IPS DF 19.7 (cell line): ENCODE measurements at regions not wholly inside any gene's neighbourhood (a gene's known extent, or its start where the extent isn't known, plus 50 kb on each side); places are given as distances from the start of the nearest gene placed in this dataset.

Experiments
- DNase-seq: peaks from one replicate; pipeline ENCODE4 v3.0.0-alpha.2; 2013; ENCODE audit warnings: low read depth, low spot score

- no peak for DNase-seq
These were observed 54.3 kb upstream of the PPP2R2D start for GRCh38 chr10:131846240-131847101.

GRCh38 chr10:131847241-131847783, 53.5 kb upstream of the PPP2R2D start:
- DNase-seq, result no peak

GRCh38 chr10:131848296-131848695, 52.5 kb upstream of the PPP2R2D start:
- DNase-seq, result no peak

GRCh38 chr10:131848741-131849590, 51.8 kb upstream of the PPP2R2D start:
- DNase-seq, result no peak

- no peak for DNase-seq
These were observed 51.0 kb upstream of the PPP2R2D start for GRCh38 chr10:131849591-131850382.

GRCh38 chr10:131850383-131850870, 50.4 kb upstream of the PPP2R2D start:
- DNase-seq, result no peak
